NT2/D1 (cell line): ENCODE measurements at regions not wholly inside any gene's neighbourhood (a gene's known extent, or its start where the extent isn't known, plus 50 kb on each side); places are given as distances from the start of the nearest gene placed in this dataset.

Source experiments
- SUZ12 ChIP-seq: IDR thresholded peaks from 2 replicates; pipeline ENCODE4 v1.6.1; 2011; ENCODE audit not compliant: insufficient read length, insufficient read depth; ENCODE audit errors: extremely low read depth
- YY1 ChIP-seq: IDR thresholded peaks from 2 replicates; pipeline ENCODE4 v1.6.1; 2011; ENCODE audit not compliant: insufficient read length, insufficient read depth
- ZNF274 ChIP-seq: IDR thresholded peaks from 2 replicates; pipeline ENCODE4 v1.6.1; 2011; ENCODE audit warnings: mild to moderate bottlenecking, low read depth, low read length

DNA sequence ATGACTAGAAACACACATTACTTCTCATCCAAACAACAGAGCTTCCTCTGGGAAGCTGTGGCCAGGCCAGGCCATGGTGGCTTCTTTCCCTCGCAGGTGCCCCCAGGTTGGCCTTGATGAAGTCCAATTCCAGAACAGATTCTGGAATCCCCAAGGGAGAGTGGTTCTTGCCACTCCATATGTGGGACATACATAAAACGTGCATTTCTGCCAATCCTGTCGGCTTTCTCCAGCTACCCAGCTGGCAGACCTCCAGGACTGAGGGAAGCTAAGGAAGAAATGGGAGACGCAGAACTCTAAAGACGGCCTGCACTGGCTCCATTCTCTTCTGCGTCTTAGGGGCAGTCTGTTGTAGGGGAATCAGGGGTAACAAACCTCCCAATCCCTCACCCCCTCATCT, 219.2 kb upstream of the CDH5 start:
- TF ChIP-seq YY1 (no peak), SUZ12 (no peak), ZNF274 (no peak)
